ENCODE measurements at regions not wholly inside any gene's neighbourhood (a gene's known extent, or its start where the extent isn't known, plus 50 kb on each side); places are given as distances from the start of the nearest gene placed in this dataset.

GRCh38 chr6:12421596-12421995 lies 131.4 kb downstream of the EDN1 start:
- H3K36me3 ChIP-seq (replicated peaks), result no peaks in the 10 kb centered on the region
- H3K4me3 ChIP-seq, result no peak overlapping the region
- in situ Hi-C loops (cut with MboI; ENCODE audit: low sequenced_read_pairs), result no loop called here
- H3K9me3 ChIP-seq, result no peaks in the 10 kb centered on the region
- H3K4me1 ChIP-seq, result no peaks in the 10 kb centered on the region
- no peaks in the 10 kb centered on the region for H3K27me3 ChIP-seq (ENCODE audit: low read depth)
- no peak for DNase-seq (ENCODE audit: low spot score in 2 of 2)

- in situ Hi-C loops (cut with MboI; ENCODE audit: low sequenced_read_pairs), result no loop called here
- H3K36me3 ChIP-seq (replicated peaks), result no peaks in the 10 kb centered on the region
- H3K4me1 ChIP-seq, result no peaks in the 10 kb centered on the region
- no peak overlapping the region for H3K4me3 ChIP-seq
- no peaks in the 10 kb centered on the region for H3K9me3 ChIP-seq
- no peak for DNase-seq (ENCODE audit: low spot score in 2 of 2)
- H3K27me3 ChIP-seq (ENCODE audit: low read depth), result no peaks in the 10 kb centered on the region
These were observed 132.7 kb downstream of the EDN1 start for GRCh38 chr6:12422848-12423247.

GRCh38 chr6:12423832-12424231 lies 133.7 kb downstream of the EDN1 start:
- DNase-seq (ENCODE audit: low spot score in 2 of 2), result no peak
- Histone ChIP-seq H3K9me3 (no peaks in the 10 kb centered on the region), H3K36me3 (replicated peaks) (no peaks in the 10 kb centered on the region), H3K27me3 (ENCODE audit: low read depth) (no peaks in the 10 kb centered on the region), H3K4me1 (no peaks in the 10 kb centered on the region), H3K4me3 (no peak overlapping the region)
- in situ Hi-C loops (cut with MboI; ENCODE audit: low sequenced_read_pairs), result no loop called here

- Histone ChIP-seq H3K4me1 (no peaks in the 10 kb centered on the region), H3K4me3 (no peak overlapping the region), H3K27me3 (ENCODE audit: low read depth) (no peaks in the 10 kb centered on the region), H3K9me3 (no peaks in the 10 kb centered on the region), H3K36me3 (replicated peaks) (no peaks in the 10 kb centered on the region)
- in situ Hi-C loops (cut with MboI; ENCODE audit: low sequenced_read_pairs), result no loop called here
- no peak for DNase-seq (ENCODE audit: low spot score in 2 of 2)
These were observed 136.0 kb downstream of the EDN1 start for GRCh38 chr6:12426121-12426520.

- DNase-seq (ENCODE audit: low spot score in 2 of 2), result no peak
- no peaks in the 10 kb centered on the region for H3K27me3 ChIP-seq (ENCODE audit: low read depth)
- H3K4me3 ChIP-seq, result no peak overlapping the region
- in situ Hi-C loops (cut with MboI; ENCODE audit: low sequenced_read_pairs), result no loop called here
- H3K36me3 ChIP-seq (replicated peaks), result no peaks in the 10 kb centered on the region
- H3K4me1 ChIP-seq, result no peaks in the 10 kb centered on the region
- H3K9me3 ChIP-seq, result no peaks in the 10 kb centered on the region
These were observed 140.9 kb downstream of the EDN1 start for GRCh38 chr6:12431023-12431422.

GRCh38 chr6:12436224-12436623 lies 146.1 kb downstream of the EDN1 start:
- Histone ChIP-seq H3K36me3 (replicated peaks) (no peaks in the 10 kb centered on the region), H3K4me3 (no peak overlapping the region), H3K27me3 (ENCODE audit: low read depth) (no peaks in the 10 kb centered on the region)

GRCh38 chr6:12436683-12437082 lies 146.5 kb downstream of the EDN1 start:
- in situ Hi-C loops (cut with MboI; ENCODE audit: low sequenced_read_pairs), result no loop called here
- Histone ChIP-seq H3K36me3 (replicated peaks) (no peaks in the 10 kb centered on the region), H3K9me3 (no peaks in the 10 kb centered on the region), H3K4me1 (no peaks in the 10 kb centered on the region), H3K4me3 (no peak overlapping the region), H3K27me3 (ENCODE audit: low read depth) (no peaks in the 10 kb centered on the region)
- no peak for DNase-seq (ENCODE audit: low spot score in 2 of 2)

More at GRCh38 chr6:12436224-12436623, 146.1 kb downstream of the EDN1 start:
- in situ Hi-C loops (cut with MboI; ENCODE audit: low sequenced_read_pairs), result no loop called here
- DNase-seq (ENCODE audit: low spot score in 2 of 2), result no peak
- H3K4me1 ChIP-seq, result no peaks in the 10 kb centered on the region
- no peaks in the 10 kb centered on the region for H3K9me3 ChIP-seq

GRCh38 chr6:12439296-12439695 lies 149.1 kb downstream of the EDN1 start:
- in situ Hi-C loops (cut with MboI; ENCODE audit: low sequenced_read_pairs), result no loop called here
- no peaks in the 10 kb centered on the region for H3K36me3 ChIP-seq (replicated peaks)
- no peak for DNase-seq (ENCODE audit: low spot score in 2 of 2)
- H3K4me1 ChIP-seq, result no peaks in the 10 kb centered on the region
- no peak overlapping the region for H3K4me3 ChIP-seq
- no peaks in the 10 kb centered on the region for H3K27me3 ChIP-seq (ENCODE audit: low read depth)
- H3K9me3 ChIP-seq, result no peaks in the 10 kb centered on the region

- no peaks in the 10 kb centered on the region for H3K36me3 ChIP-seq (replicated peaks)
- in situ Hi-C loops (cut with MboI; ENCODE audit: low sequenced_read_pairs), result no loop called here
- H3K4me1 ChIP-seq, result no peaks in the 10 kb centered on the region
- no peak for DNase-seq (ENCODE audit: low spot score in 2 of 2)
- H3K9me3 ChIP-seq, result no peaks in the 10 kb centered on the region
- H3K4me3 ChIP-seq, result no peak overlapping the region
- no peaks in the 10 kb centered on the region for H3K27me3 ChIP-seq (ENCODE audit: low read depth)
These were observed 150.8 kb downstream of the EDN1 start for GRCh38 chr6:12440981-12441380.

- Histone ChIP-seq H3K27me3 (ENCODE audit: low read depth) (no peaks in the 10 kb centered on the region), H3K36me3 (replicated peaks) (no peaks in the 10 kb centered on the region), H3K4me3 (no peak overlapping the region), H3K9me3 (no peaks in the 10 kb centered on the region), H3K4me1 (no peaks in the 10 kb centered on the region)
- DNase-seq (ENCODE audit: low spot score in 2 of 2), result no peak
- in situ Hi-C loops (cut with MboI; ENCODE audit: low sequenced_read_pairs), result no loop called here
These were observed 152.3 kb downstream of the EDN1 start for GRCh38 chr6:12442455-12442854.

GRCh38 chr6:12446394-12446793 lies 156.2 kb downstream of the EDN1 start:
- Histone ChIP-seq H3K4me1 (no peaks in the 10 kb centered on the region), H3K36me3 (replicated peaks) (no peaks in the 10 kb centered on the region), H3K9me3 (no peaks in the 10 kb centered on the region), H3K27me3 (ENCODE audit: low read depth) (no peaks in the 10 kb centered on the region), H3K4me3 (no peak overlapping the region)
- in situ Hi-C loops (cut with MboI; ENCODE audit: low sequenced_read_pairs), result no loop called here
- no peak for DNase-seq (ENCODE audit: low spot score in 2 of 2)

- in situ Hi-C loops (cut with MboI; ENCODE audit: low sequenced_read_pairs), result no loop called here
- Histone ChIP-seq H3K27me3 (ENCODE audit: low read depth) (no peaks in the 10 kb centered on the region), H3K9me3 (no peaks in the 10 kb centered on the region), H3K36me3 (replicated peaks) (no peaks in the 10 kb centered on the region), H3K4me3 (no peak overlapping the region), H3K4me1 (no peaks in the 10 kb centered on the region)
- DNase-seq (ENCODE audit: low spot score in 2 of 2), result no peak
These were observed 159.3 kb downstream of the EDN1 start for GRCh38 chr6:12449447-12449846.

GRCh38 chr6:12450467-12450866 lies 160.3 kb downstream of the EDN1 start:
- in situ Hi-C loops (cut with MboI; ENCODE audit: low sequenced_read_pairs), result no loop called here
- Histone ChIP-seq H3K9me3 (no peaks in the 10 kb centered on the region), H3K4me3 (no peak overlapping the region), H3K36me3 (replicated peaks) (no peaks in the 10 kb centered on the region), H3K4me1 (no peaks in the 10 kb centered on the region), H3K27me3 (ENCODE audit: low read depth) (no peaks in the 10 kb centered on the region)
- DNase-seq (ENCODE audit: low spot score in 2 of 2), result no peak

- Histone ChIP-seq H3K4me1 (no peaks in the 10 kb centered on the region), H3K27me3 (ENCODE audit: low read depth) (no peaks in the 10 kb centered on the region), H3K36me3 (replicated peaks) (no peaks in the 10 kb centered on the region), H3K9me3 (no peaks in the 10 kb centered on the region), H3K4me3 (no peak overlapping the region)
- in situ Hi-C loops (cut with MboI; ENCODE audit: low sequenced_read_pairs), result no loop called here
- DNase-seq (ENCODE audit: low spot score in 2 of 2), result no peak
These were observed 166.2 kb downstream of the EDN1 start for GRCh38 chr6:12456343-12456742.

GRCh38 chr6:12457094-12457493 lies 166.9 kb downstream of the EDN1 start:
- Histone ChIP-seq H3K4me3 (no peak overlapping the region), H3K36me3 (replicated peaks) (no peaks in the 10 kb centered on the region), H3K9me3 (no peaks in the 10 kb centered on the region), H3K4me1 (no peaks in the 10 kb centered on the region), H3K27me3 (ENCODE audit: low read depth) (no peaks in the 10 kb centered on the region)
- no peak for DNase-seq (ENCODE audit: low spot score in 2 of 2)
- in situ Hi-C loops (cut with MboI; ENCODE audit: low sequenced_read_pairs), result no loop called here

Data from HAP-1 (cell line).